ENCODE measurements at regions not wholly inside any gene's neighbourhood (a gene's known extent, or its start where the extent isn't known, plus 50 kb on each side); places are given as distances from the start of the nearest gene placed in this dataset.

- DNase-seq: no peak
Measured at GRCh38 chr3:116767726-116768125, 58.1 kb downstream of the TUSC7 start.

GRCh38 chr3:116770815-116771450 lies 61.4 kb downstream of the TUSC7 start:
- peak; percentile 55 for DNase-seq

- no peak for DNase-seq
Measured at GRCh38 chr3:116776880-116777785, 67.6 kb downstream of the TUSC7 start.

- DNase-seq: no peak
Measured at GRCh38 chr3:116785226-116785625, 75.6 kb downstream of the TUSC7 start.

GRCh38 chr3:116802651-116803050 lies 93.1 kb downstream of the TUSC7 start:
- no peak for DNase-seq

- no peak for DNase-seq
Measured at GRCh38 chr3:116806351-116806750, 96.8 kb downstream of the TUSC7 start.

- DNase-seq: no peak
Measured at GRCh38 chr3:116808725-116809124, 99.1 kb downstream of the TUSC7 start.

- no peak for DNase-seq
Measured at GRCh38 chr3:116809208-116809607, 99.6 kb downstream of the TUSC7 start.

- DNase-seq: no peak
Measured at GRCh38 chr3:116811754-116812153, 102.2 kb downstream of the TUSC7 start.

GRCh38 chr3:116812949-116813348 lies 103.4 kb downstream of the TUSC7 start:
- DNase-seq: no peak

GRCh38 chr3:116815321-116815720 lies 105.7 kb downstream of the TUSC7 start:
- DNase-seq: no peak

- no peak for DNase-seq
Measured at GRCh38 chr3:116815831-116816588, 106.4 kb downstream of the TUSC7 start.

GRCh38 chr3:116821371-116821770 lies 111.8 kb downstream of the TUSC7 start:
- no peak for DNase-seq

GRCh38 chr3:116824208-116824607 lies 114.6 kb downstream of the TUSC7 start:
- DNase-seq: no peak

GRCh38 chr3:116833202-116833601 lies 123.6 kb downstream of the TUSC7 start:
- no peak for DNase-seq

GRCh38 chr3:116834816-116835215 lies 125.2 kb downstream of the TUSC7 start:
- DNase-seq: no peak

GRCh38 chr3:116835658-116836057 lies 126.1 kb downstream of the TUSC7 start:
- no peak for DNase-seq

GRCh38 chr3:116836286-116836685 lies 126.7 kb downstream of the TUSC7 start:
- DNase-seq: no peak

GRCh38 chr3:116837483-116837882 lies 127.9 kb downstream of the TUSC7 start:
- DNase-seq: no peak

- DNase-seq: no peak
Measured at GRCh38 chr3:116841003-116841735, 131.6 kb downstream of the TUSC7 start.

- DNase-seq: no peak
Measured at GRCh38 chr3:116842254-116842957, 132.8 kb downstream of the TUSC7 start.

- no peak for DNase-seq
Measured at GRCh38 chr3:116848248-116848829, 138.8 kb downstream of the TUSC7 start.

Data from DMS79 (cell line).